GM12875 (cell line): ENCODE measurements at regions not wholly inside any gene's neighbourhood (a gene's known extent, or its start where the extent isn't known, plus 50 kb on each side); places are given as distances from the start of the nearest gene placed in this dataset.

Experiments used
- H3K4me3 ChIP-seq: one replicate; pipeline ENCODE4 v1.5.1; 2011; ENCODE audit warnings: low read depth, low read length, control low read depth
- TF ChIP-seq, protein P1 (sequence below): IDR thresholded peaks from 2 replicates; pipeline ENCODE4 v1.5.1; 2011; ENCODE audit warnings: low read depth, mild to moderate bottlenecking, control low read depth, inconsistent platforms, low read length, moderate library complexity, borderline replicate concordance; ENCODE audit not compliant: insufficient read depth

DNA sequence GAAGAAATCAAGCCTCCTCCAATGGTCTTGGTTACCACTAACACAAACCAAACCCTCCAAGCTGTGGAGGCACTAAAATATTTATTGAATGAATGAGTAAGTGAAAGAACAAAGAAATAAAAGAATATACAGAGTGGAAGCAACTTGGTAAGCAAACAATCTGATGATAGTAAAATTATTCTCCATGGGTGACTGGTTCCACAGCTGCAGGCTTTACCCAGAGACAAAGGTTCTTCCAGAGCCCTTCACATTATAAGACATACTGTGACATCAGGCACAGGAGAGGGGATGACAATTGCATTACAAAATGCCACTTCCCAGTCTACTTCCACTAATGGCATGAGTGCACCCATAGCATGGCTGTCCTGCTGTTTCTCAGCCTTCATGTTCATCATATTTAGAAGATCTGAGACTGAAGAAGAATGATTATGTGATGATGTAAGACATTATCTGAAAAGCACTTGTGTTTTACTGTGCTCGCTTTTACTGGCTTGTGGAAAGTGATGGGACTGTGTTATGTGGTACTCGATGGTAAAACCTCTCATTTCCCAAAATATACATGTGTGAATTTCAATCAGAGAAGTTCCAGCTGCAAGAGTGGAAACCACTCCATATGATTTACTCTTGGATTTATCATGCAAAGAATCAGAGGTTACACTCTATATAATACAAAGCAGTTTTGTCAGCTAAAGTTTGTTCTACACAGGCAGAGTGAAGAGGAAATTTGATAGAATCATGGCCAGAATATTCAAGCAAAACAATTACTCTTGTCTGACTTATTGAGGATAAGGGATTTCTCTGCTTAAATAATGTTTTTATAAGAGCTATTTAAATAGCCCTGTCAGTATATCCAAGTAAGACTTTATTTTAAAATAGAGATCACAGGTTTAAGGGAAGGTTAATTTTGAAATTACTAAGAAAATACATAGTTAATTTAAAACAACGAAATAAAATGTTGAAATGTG lies 220.2 kb upstream of the NBEA start:
- no peak overlapping the region for H3K4me3 ChIP-seq
- TF ChIP-seq, protein P1, sequence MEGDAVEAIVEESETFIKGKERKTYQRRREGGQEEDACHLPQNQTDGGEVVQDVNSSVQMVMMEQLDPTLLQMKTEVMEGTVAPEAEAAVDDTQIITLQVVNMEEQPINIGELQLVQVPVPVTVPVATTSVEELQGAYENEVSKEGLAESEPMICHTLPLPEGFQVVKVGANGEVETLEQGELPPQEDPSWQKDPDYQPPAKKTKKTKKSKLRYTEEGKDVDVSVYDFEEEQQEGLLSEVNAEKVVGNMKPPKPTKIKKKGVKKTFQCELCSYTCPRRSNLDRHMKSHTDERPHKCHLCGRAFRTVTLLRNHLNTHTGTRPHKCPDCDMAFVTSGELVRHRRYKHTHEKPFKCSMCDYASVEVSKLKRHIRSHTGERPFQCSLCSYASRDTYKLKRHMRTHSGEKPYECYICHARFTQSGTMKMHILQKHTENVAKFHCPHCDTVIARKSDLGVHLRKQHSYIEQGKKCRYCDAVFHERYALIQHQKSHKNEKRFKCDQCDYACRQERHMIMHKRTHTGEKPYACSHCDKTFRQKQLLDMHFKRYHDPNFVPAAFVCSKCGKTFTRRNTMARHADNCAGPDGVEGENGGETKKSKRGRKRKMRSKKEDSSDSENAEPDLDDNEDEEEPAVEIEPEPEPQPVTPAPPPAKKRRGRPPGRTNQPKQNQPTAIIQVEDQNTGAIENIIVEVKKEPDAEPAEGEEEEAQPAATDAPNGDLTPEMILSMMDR = no peak

DNA sequence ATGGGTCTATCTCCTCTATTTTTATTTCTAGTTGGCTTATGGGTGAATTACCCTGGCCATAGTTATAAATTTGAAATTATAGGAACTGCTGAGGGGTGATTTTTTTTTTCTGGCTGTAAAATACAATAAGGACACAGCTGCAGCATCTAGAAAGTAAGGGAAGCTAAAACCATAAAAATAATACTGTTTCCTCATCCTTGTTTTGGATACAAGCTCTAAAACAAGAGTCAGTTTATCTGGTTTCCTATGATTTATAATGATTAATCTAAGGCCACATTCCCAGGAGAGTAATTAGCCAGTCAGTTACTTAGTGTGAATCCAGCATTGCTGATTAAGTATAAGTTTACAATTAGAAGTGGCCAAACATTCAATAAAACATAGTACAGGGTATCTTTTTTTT lies 219.1 kb upstream of the NBEA start:
- H3K4me3 ChIP-seq = no peak overlapping the region
- TF ChIP-seq, protein P1 = no peak

DNA sequence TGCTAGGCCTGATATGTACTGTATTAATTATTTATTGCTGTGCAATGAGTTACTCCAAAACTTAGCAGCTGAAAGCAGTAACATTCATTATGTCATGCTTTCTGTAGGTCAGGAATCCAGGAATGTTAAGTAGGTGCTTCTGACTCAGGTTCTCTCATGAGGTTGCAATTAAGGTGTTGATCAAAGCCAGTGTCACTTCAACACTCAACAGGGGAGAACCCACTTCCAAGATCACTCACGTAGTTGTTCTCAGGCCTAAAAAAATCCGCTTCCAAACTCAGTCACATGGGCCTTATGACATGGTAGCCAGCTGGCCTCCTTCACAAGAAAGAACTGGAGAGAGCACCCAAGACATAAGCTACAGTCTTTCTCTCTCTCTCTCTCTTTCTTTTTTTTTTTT lies 211.1 kb upstream of the NBEA start:
- no peak overlapping the region for H3K4me3 ChIP-seq
- TF ChIP-seq, protein P1 = no peak

DNA sequence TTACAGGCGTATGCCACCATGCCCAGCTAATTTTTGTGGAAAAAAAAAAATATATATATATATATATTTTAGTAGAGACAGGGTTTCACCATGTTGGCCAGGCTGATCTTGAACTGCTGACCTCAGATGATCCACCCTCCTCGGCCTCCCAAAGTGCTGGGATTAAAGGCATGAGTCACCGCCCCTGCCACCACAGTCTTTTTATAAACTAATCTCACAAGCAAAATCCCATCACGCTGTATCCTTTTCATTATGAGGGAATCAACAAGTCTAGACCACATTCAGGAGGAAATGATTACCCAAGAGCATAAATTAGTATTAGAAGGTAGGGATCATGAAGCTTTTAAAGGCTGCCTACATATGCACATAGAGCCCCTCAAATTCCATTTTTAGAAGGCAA lies 210.6 kb upstream of the NBEA start:
- TF ChIP-seq, protein P1 = no peak
- H3K4me3 ChIP-seq = no peak overlapping the region

DNA sequence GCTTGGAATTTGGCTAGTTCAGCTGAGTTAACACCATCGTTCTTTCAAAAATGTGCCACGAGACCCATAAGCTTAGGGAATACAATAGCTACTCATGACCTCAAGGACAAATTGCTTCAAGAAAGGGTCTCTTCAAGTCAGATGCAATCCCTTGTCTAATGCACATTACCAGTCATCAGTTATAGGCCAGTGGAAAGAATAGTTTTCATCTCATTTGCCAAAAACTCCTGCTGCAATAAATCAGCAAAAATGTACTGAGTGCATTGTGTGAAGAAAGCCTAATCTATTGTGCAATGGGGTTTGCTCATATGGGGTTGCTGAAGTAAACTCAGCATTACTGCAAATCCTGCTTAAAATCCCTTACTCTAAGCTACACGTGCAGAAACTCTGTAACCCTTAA lies 208.3 kb upstream of the NBEA start:
- H3K4me3 ChIP-seq = no peak overlapping the region
- TF ChIP-seq, protein P1 = no peak

DNA sequence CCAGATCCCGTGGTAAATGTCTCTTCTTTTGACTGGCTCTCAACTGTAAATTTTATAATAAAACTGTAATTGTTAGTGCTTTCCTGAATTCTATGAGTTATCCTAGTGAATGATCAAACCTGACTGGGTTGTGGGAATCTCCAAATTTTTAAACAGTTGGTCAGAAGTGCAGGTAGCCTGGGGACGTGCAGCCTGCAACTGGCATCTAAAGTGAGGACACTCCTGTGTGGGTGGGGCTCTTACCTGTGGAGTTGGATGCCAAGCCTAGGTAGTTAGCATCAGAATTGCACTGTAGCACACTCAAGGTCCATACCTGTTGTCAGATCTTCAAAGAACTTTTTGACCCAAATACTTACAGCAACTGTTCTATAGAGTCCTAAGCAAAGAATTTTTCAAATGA lies 207.1 kb upstream of the NBEA start:
- TF ChIP-seq, protein P1 = no peak
- H3K4me3 ChIP-seq = no peak overlapping the region
